ENCODE measurements at regions not wholly inside any gene's neighbourhood (a gene's known extent, or its start where the extent isn't known, plus 50 kb on each side); places are given as distances from the start of the nearest gene placed in this dataset.

GRCh38 chr5:109614301-109614700 lies 75.4 kb upstream of the MAN2A1 start:
- H3K4me3 ChIP-seq (replicated peaks; ENCODE audit: low read depth, low read length) = no peak overlapping the region
- DNase-seq (ENCODE audit: extremely low read depth, low read depth) = no peak
- TF ChIP-seq CTCF (IDR thresholded peaks at IDR 0.05; ENCODE audit: low read depth, low read length, missing control alignments) = no peak

GRCh38 chr5:109612278-109612905 lies 77.3 kb upstream of the MAN2A1 start:
- no peak for TF ChIP-seq CTCF (IDR thresholded peaks at IDR 0.05; ENCODE audit: low read depth, low read length, missing control alignments)
- no peak for DNase-seq (ENCODE audit: extremely low read depth, low read depth)
- H3K4me3 ChIP-seq (replicated peaks; ENCODE audit: low read depth, low read length) = no peak overlapping the region

- no peak for DNase-seq (ENCODE audit: extremely low read depth, low read depth)
- no peak for TF ChIP-seq CTCF (IDR thresholded peaks at IDR 0.05; ENCODE audit: low read depth, low read length, missing control alignments)
These were observed 78.2 kb upstream of the MAN2A1 start for GRCh38 chr5:109611505-109611904.

GRCh38 chr5:109611061-109611460 lies 78.7 kb upstream of the MAN2A1 start:
- no peak for DNase-seq (ENCODE audit: extremely low read depth, low read depth)
- no peak overlapping the region for H3K4me3 ChIP-seq (replicated peaks; ENCODE audit: low read depth, low read length)
- no peak for TF ChIP-seq CTCF (IDR thresholded peaks at IDR 0.05; ENCODE audit: low read depth, low read length, missing control alignments)

More at GRCh38 chr5:109611505-109611904, 78.2 kb upstream of the MAN2A1 start:
- H3K4me3 ChIP-seq (replicated peaks; ENCODE audit: low read depth, low read length) = no peak overlapping the region

- no peak for TF ChIP-seq CTCF (IDR thresholded peaks at IDR 0.05; ENCODE audit: low read depth, low read length, missing control alignments)
- H3K4me3 ChIP-seq (replicated peaks; ENCODE audit: low read depth, low read length) = no peak overlapping the region
- DNase-seq (ENCODE audit: extremely low read depth, low read depth) = no peak
These were observed 79.1 kb upstream of the MAN2A1 start for GRCh38 chr5:109610581-109610980.

GRCh38 chr5:109605207-109605730 lies 84.5 kb upstream of the MAN2A1 start:
- TF ChIP-seq CTCF (IDR thresholded peaks at IDR 0.05; ENCODE audit: low read depth, low read length, missing control alignments) = no peak
- no peak for DNase-seq (ENCODE audit: extremely low read depth, low read depth)
- no peak overlapping the region for H3K4me3 ChIP-seq (replicated peaks; ENCODE audit: low read depth, low read length)

- no peak for TF ChIP-seq CTCF (IDR thresholded peaks at IDR 0.05; ENCODE audit: low read depth, low read length, missing control alignments)
- DNase-seq (ENCODE audit: extremely low read depth, low read depth) = no peak
These were observed 85.0 kb upstream of the MAN2A1 start for GRCh38 chr5:109604758-109605157.

More at GRCh38 chr5:109604758-109605157, 85.0 kb upstream of the MAN2A1 start:
- H3K4me3 ChIP-seq (replicated peaks; ENCODE audit: low read depth, low read length) = no peak overlapping the region

Measured in HFF-Myc (cell line).